ENCODE measurements at regions not wholly inside any gene's neighbourhood (a gene's known extent, or its start where the extent isn't known, plus 50 kb on each side); places are given as distances from the start of the nearest gene placed in this dataset.

- DNase-seq, result no peak
- no peaks in the 10 kb centered on the region for H3K27me3 Mint-ChIP-seq (ENCODE audit: unreplicated experiment)
- no peaks in the 10 kb centered on the region for H3K9me3 Mint-ChIP-seq (ENCODE audit: unreplicated experiment)
- no peak overlapping the region for H3K27ac Mint-ChIP-seq (ENCODE audit: unreplicated experiment)
- no peaks in the 10 kb centered on the region for H3K4me1 Mint-ChIP-seq (ENCODE audit: low read depth, unreplicated experiment)
- no peaks in the 10 kb centered on the region for H3K36me3 Mint-ChIP-seq (ENCODE audit: unreplicated experiment)
- TF ChIP-seq, protein P1, sequence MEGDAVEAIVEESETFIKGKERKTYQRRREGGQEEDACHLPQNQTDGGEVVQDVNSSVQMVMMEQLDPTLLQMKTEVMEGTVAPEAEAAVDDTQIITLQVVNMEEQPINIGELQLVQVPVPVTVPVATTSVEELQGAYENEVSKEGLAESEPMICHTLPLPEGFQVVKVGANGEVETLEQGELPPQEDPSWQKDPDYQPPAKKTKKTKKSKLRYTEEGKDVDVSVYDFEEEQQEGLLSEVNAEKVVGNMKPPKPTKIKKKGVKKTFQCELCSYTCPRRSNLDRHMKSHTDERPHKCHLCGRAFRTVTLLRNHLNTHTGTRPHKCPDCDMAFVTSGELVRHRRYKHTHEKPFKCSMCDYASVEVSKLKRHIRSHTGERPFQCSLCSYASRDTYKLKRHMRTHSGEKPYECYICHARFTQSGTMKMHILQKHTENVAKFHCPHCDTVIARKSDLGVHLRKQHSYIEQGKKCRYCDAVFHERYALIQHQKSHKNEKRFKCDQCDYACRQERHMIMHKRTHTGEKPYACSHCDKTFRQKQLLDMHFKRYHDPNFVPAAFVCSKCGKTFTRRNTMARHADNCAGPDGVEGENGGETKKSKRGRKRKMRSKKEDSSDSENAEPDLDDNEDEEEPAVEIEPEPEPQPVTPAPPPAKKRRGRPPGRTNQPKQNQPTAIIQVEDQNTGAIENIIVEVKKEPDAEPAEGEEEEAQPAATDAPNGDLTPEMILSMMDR (IDR thresholded peaks at IDR 0.05; ENCODE audit: partially characterized antibody, unreplicated experiment), result no peak
- no peak overlapping the region for H3K4me3 Mint-ChIP-seq (ENCODE audit: unreplicated experiment)
These were observed 482.3 kb upstream of the SGCG start for GRCh38 chr13:22698467-22698866.

DNA sequence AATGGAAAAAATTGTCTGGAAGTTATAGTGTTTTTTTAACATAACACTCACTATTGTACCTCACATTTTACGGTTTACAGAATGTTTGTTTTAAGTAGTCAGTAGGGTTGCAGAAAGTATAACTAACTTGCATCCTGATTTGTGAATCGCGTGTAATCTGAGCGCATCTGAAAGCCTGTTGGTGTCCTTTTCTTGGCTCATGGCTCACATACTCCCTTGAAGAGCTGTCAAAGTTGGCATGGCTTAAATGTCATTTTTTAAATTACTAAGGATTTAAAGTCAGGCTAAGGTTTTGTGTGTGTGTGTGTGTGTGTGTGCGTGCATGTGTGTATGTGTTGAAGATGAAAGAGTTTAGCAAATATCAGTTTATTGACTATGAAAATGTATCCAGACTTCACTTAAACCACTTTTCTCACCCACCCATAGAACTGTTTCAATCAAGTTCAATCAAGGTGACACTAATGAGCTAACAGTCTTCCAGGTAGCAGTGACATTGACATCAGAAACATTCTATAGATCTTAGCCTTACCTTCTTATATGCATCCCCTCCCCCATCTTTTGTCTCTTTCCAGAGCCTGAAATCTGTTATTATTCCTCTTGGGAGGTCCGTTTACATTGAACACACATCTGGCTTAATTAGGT, 480.4 kb upstream of the SGCG start:
- Mint-ChIP-seq H3K9me3 (ENCODE audit: unreplicated experiment) (no peaks in the 10 kb centered on the region), H3K27ac (ENCODE audit: unreplicated experiment) (no peak overlapping the region), H3K4me3 (ENCODE audit: unreplicated experiment) (no peak overlapping the region)

GRCh38 chr13:22703601-22704209, 477.1 kb upstream of the SGCG start:
- Mint-ChIP-seq H3K27ac (ENCODE audit: unreplicated experiment) (no peak overlapping the region), H3K4me3 (ENCODE audit: unreplicated experiment) (no peak overlapping the region), H3K4me1 (ENCODE audit: low read depth, unreplicated experiment) (no peaks in the 10 kb centered on the region), H3K36me3 (ENCODE audit: unreplicated experiment) (no peaks in the 10 kb centered on the region), H3K9me3 (ENCODE audit: unreplicated experiment) (no peaks in the 10 kb centered on the region), H3K27me3 (ENCODE audit: unreplicated experiment) (peaks cover 1% of the 10 kb centered on the region)
- TF ChIP-seq, protein P1 (IDR thresholded peaks at IDR 0.05; ENCODE audit: partially characterized antibody, unreplicated experiment), result no peak
- no peak for DNase-seq

More for the DNA sequence above, 480.4 kb upstream of the SGCG start:
- H3K4me1 Mint-ChIP-seq (ENCODE audit: low read depth, unreplicated experiment), result no peaks in the 10 kb centered on the region
- TF ChIP-seq, protein P1 (IDR thresholded peaks at IDR 0.05; ENCODE audit: partially characterized antibody, unreplicated experiment), result no peak
- peaks cover 1% of the 10 kb centered on the region for H3K27me3 Mint-ChIP-seq (ENCODE audit: unreplicated experiment)
- DNase-seq, result no peak
- no peaks in the 10 kb centered on the region for H3K36me3 Mint-ChIP-seq (ENCODE audit: unreplicated experiment)

GRCh38 chr13:22707946-22708345, 472.8 kb upstream of the SGCG start:
- H3K27me3 Mint-ChIP-seq (ENCODE audit: unreplicated experiment), result peaks cover 1% of the 10 kb centered on the region
- no peaks in the 10 kb centered on the region for H3K9me3 Mint-ChIP-seq (ENCODE audit: unreplicated experiment)
- no peaks in the 10 kb centered on the region for H3K4me1 Mint-ChIP-seq (ENCODE audit: low read depth, unreplicated experiment)
- TF ChIP-seq, protein P1 (IDR thresholded peaks at IDR 0.05; ENCODE audit: partially characterized antibody, unreplicated experiment), result no peak
- H3K4me3 Mint-ChIP-seq (ENCODE audit: unreplicated experiment), result no peak overlapping the region
- H3K27ac Mint-ChIP-seq (ENCODE audit: unreplicated experiment), result no peak overlapping the region
- DNase-seq, result no peak
- no peaks in the 10 kb centered on the region for H3K36me3 Mint-ChIP-seq (ENCODE audit: unreplicated experiment)

DNA sequence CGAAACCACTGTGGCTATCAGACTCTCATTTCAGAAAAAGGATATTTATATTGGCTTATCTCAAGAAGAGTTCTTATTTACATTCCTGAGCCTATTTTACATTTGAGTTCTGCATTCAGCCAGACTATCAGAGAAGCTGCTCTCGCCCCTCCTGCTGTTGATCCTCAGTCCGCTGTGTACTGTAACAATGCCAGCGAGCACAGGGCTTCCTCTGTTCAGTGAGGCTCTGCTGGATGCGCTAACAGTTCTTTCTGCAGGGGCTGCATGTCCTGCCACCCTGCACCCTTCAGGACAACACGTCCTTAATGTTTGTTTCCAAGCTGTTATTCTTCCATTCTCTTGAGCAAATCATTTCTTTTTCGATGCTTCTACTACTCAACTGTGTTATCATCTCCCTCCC, 463.7 kb upstream of the SGCG start:
- Mint-ChIP-seq H3K9me3 (ENCODE audit: unreplicated experiment) (no peaks in the 10 kb centered on the region), H3K27ac (ENCODE audit: unreplicated experiment) (no peak overlapping the region), H3K27me3 (ENCODE audit: unreplicated experiment) (no peaks in the 10 kb centered on the region), H3K4me1 (ENCODE audit: low read depth, unreplicated experiment) (no peaks in the 10 kb centered on the region), H3K4me3 (ENCODE audit: unreplicated experiment) (no peak overlapping the region), H3K36me3 (ENCODE audit: unreplicated experiment) (no peaks in the 10 kb centered on the region)
- DNase-seq, result no peak
- TF ChIP-seq, protein P1 (IDR thresholded peaks at IDR 0.05; ENCODE audit: partially characterized antibody, unreplicated experiment), result no peak

Data from glutamatergic neuron (in vitro differentiated cells).